Activated CD8-positive, alpha-beta memory T cell treated with anti-CD3 and anti-CD28 coated beads, Interleukin-2, amount 10 ng/mL, durations not matched to agents 7 days and 5 days (primary cell): ENCODE measurements at regions not wholly inside any gene's neighbourhood (a gene's known extent, or its start where the extent isn't known, plus 50 kb on each side); places are given as distances from the start of the nearest gene placed in this dataset.
A peak's percentile ranks its signal among the peaks of the same experiment; 100 is the strongest.
"Not testable (repeated sequence)": the region's sequence is repeated elsewhere in the genome, so short reads cannot be mapped to it uniquely, and the experiment has no call there.

Experiments used
- ATAC-seq: fragments of 150-1000 bp; cut with Tn5 transposase; one replicate; pipeline ENCODE4 v1.10.0; 2021; ENCODE audit warnings: moderate library complexity
- CTCF ChIA-PET: fragments of 350-600 bp; sonication (Branson Sonifier 250); formaldehyde crosslinking; loops from one replicate; lab custom pipeline; 2021; ENCODE audit warnings: antibody characterized with exemption; lab: Charles Lee
- DNase-seq: peaks from one replicate; pipeline ENCODE4 v3.0.0-alpha.2; 2020
- H3K27ac Mint-ChIP-seq: one replicate; pipeline ENCODE4 v1.8.0; 2021; ENCODE audit warnings: mild to moderate bottlenecking, mixed read lengths
- H3K27me3 Mint-ChIP-seq: one replicate; pipeline ENCODE4 v1.8.0; 2021; ENCODE audit warnings: mixed read lengths
- H3K36me3 Mint-ChIP-seq: one replicate; pipeline ENCODE4 v1.8.0; 2021; ENCODE audit warnings: mild to moderate bottlenecking, mixed read lengths
- H3K4me1 Mint-ChIP-seq: one replicate; pipeline ENCODE4 v1.8.0; 2021; ENCODE audit warnings: mixed read lengths
- H3K4me3 Mint-ChIP-seq: one replicate; pipeline ENCODE4 v1.8.0; 2021; ENCODE audit warnings: mild to moderate bottlenecking, moderate library complexity, mixed read lengths
- H3K9me3 Mint-ChIP-seq: one replicate; pipeline ENCODE4 v1.8.0; 2022; ENCODE audit warnings: low read depth, mixed read lengths

DNA sequence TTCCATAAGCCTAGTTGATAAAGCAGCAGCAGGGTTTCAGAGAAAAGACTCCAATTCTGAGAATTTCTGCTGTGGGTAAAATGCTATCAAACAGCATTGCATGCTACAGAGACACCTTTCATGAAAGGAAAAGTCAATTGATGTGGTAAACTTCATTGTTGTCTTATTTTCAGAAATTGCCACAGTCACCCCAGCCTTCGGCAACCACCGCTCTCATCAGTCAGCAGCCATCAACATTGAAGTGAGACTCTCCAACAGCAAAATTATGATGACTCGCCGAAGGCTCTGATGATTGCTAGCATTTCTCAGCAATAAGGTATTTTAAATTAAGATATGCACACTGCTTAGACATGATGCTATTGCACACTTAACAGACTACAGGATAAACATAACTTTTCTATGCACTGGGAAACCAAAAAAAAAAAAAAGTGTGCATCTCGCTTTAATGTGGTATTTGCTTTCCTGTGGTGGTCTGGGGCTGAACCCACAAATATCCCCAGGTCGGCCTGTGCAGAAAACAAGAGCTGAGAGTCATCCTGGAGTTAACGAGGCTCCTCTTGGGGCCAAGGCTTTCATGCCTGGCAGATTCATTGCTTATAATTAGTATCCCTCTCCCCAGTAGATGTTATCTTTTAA, 192.1 kb downstream of the CTTN start:
- Mint-ChIP-seq H3K4me3 (no peak overlapping the region), H3K27ac (no peak overlapping the region), H3K36me3 (no peaks in the 10 kb centered on the region), H3K9me3 (no peaks in the 10 kb centered on the region), H3K4me1 (peaks cover 12% of the 10 kb centered on the region), H3K27me3 (peaks cover 22% of the 10 kb centered on the region)
- CTCF ChIA-PET = no interaction called here
- DNase-seq (peak; percentile 53), ATAC-seq (peak; percentile 49)

DNA sequence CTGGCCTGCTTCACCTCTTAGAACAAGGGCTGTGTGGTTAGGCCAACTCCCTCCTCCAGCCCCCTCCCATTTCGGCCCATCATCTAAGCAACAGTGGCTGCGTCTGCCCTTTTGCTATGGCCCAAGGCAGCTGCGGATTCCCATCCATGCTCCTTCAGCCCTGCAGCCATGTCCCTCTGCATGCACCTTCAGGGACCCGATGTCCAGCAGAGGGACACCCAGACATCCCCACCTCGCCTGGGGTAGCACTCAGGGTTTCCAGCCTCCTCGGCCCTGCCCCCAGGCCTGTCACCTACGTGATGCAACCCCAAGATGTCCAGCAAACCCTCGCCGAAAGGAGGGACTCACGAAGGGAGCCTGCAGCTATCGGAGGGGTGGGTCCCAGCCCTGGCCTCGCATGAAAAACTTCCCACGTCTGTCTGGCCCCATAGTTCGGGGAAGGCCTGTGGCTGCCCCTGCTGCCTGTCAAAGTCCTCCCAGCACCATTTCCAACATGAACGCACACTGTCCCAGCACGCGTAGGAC, 194.4 kb downstream of the CTTN start:
- peaks cover 18% of the 10 kb centered on the region for H3K27me3 Mint-ChIP-seq
- DNase-seq = no peak
- no peaks in the 10 kb centered on the region for H3K36me3 Mint-ChIP-seq
- no peak overlapping the region for H3K4me3 Mint-ChIP-seq
- H3K9me3 Mint-ChIP-seq = no peaks in the 10 kb centered on the region
- no peak overlapping the region for H3K27ac Mint-ChIP-seq
- CTCF ChIA-PET = no interaction called here
- ATAC-seq = no peak
- peaks cover 12% of the 10 kb centered on the region for H3K4me1 Mint-ChIP-seq

DNA sequence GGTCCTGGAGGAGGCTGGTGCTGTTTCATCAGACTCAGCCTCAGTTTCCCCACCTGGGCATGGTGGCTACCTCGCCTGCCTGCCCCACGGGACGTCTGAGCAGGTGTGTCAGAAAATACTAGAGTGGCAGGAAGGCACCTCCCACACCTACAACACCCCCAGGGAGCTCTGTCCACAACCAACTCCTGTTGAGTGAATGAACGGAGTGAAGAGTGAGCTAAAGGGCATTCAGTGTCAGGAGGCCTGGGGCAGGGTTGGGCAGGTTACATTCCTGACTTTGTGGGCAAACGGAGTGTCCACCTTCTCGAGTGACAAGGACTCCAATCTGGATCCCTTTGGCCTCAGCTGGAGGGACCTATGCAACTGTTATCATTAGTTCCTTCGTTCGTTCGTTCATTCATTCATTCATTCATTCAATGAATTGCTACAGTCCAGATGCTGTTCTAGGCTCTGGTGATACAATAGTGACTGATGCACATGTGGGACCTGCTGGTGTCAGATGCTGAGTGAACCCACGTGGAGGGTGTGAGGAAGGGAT, 195.2 kb downstream of the CTTN start:
- H3K27me3 Mint-ChIP-seq = peaks cover 17% of the 10 kb centered on the region
- ATAC-seq (no peak), DNase-seq (no peak)
- H3K4me3 Mint-ChIP-seq = no peak overlapping the region
- no peaks in the 10 kb centered on the region for H3K9me3 Mint-ChIP-seq
- CTCF ChIA-PET = no interaction called here
- no peak overlapping the region for H3K27ac Mint-ChIP-seq
- H3K4me1 Mint-ChIP-seq = peaks cover 12% of the 10 kb centered on the region
- no peaks in the 10 kb centered on the region for H3K36me3 Mint-ChIP-seq

DNA sequence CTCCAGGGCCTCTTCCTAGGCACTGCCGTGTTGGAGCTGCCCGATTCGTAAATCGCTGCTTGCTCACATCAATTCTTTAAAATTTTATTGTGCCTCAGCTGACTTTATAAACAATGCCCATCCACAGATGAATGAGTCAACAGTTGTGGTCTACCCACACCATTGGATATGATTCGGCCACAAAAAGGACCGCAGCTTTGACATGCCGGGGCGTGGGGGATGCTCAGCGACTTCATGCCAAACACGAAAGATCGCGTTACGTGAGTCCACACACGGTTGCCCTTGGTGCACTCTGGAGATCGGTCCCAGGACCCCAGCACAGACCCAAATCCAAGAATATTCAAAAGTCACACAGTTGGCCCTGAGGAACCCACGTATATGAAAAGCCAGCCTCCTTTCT, 195.7 kb downstream of the CTTN start:
- peaks cover 12% of the 10 kb centered on the region for H3K4me1 Mint-ChIP-seq
- ATAC-seq (no peak), DNase-seq (no peak)
- no peak overlapping the region for H3K4me3 Mint-ChIP-seq
- no peak overlapping the region for H3K27ac Mint-ChIP-seq
- H3K9me3 Mint-ChIP-seq = no peaks in the 10 kb centered on the region
- peaks cover 18% of the 10 kb centered on the region for H3K27me3 Mint-ChIP-seq
- CTCF ChIA-PET = no interaction called here
- H3K36me3 Mint-ChIP-seq = no peaks in the 10 kb centered on the region

DNA sequence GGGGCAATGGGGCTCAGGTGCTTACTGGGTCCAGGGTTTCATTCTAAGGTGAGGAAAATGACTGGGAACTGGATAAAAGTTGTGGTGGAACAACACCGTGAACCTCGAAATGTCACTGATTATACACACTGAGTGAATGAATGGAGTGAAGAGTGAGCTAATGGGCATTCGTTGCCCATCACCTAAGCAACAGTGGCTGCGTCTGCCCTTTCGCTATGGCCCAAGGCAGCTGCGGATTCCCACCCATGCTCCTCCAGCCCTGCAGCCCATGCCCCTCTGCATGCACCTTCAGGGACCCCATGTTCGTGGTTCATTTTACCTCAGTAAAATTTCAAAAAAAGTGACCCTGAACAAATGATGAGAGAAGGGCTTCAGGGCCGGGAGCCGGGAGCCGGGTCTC, 196.3 kb downstream of the CTTN start:
- peaks cover 11% of the 10 kb centered on the region for H3K4me1 Mint-ChIP-seq

DNA sequence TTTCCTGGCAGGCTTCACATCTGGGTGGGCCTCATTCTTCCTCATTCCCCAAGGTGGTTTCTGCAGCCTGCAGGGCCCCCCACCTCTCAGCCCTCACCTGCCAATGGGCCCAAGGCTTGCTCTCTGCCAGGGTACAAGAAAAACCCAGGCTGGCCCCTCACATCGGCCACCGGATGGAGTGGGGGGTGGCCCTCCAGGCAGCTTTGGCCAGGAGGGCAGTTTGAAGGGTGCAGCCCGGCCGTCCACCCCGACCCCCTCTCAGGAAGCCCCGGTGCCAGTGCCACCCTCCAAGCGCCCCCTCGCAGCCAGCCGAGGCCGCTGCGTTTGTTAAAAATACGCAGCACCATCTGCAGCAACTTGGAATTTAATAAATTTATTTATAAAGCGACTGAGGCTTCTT, 196.7 kb downstream of the CTTN start:
- DNase-seq (no peak), ATAC-seq (no peak)
- Mint-ChIP-seq H3K4me3 (no peak overlapping the region), H3K27me3 (peaks cover 13% of the 10 kb centered on the region), H3K9me3 (no peaks in the 10 kb centered on the region), H3K4me1 (peaks cover 8% of the 10 kb centered on the region), H3K27ac (no peak overlapping the region), H3K36me3 (no peaks in the 10 kb centered on the region)
- CTCF ChIA-PET = no interaction called here

More for the DNA sequence above, 196.3 kb downstream of the CTTN start:
- Mint-ChIP-seq H3K36me3 (no peaks in the 10 kb centered on the region), H3K27me3 (peaks cover 13% of the 10 kb centered on the region), H3K27ac (no peak overlapping the region), H3K4me3 (no peak overlapping the region), H3K9me3 (no peaks in the 10 kb centered on the region)
- CTCF ChIA-PET = no interaction called here
- DNase-seq (no peak), ATAC-seq (no peak)

DNA sequence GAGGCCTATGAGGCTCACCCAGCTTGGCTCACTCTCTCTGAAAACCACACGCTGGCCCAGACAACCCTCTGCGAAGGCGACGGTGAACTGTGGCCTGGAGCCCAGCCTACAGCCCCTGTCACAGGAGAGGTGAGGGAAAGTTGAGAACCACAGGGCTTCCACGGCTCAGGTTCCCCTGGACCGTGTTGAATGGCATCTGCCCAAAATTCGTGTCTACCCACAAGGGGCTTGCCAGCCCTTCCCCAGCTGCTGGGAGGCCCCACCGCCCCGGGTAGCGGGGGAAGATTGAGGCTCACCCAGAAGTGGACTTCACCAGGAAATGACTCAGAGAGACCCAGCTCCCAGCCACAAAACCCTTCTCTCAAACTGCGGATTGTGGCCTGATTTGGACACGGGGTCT, 197.1 kb downstream of the CTTN start:
- Mint-ChIP-seq H3K4me1 (peaks cover 4% of the 10 kb centered on the region), H3K9me3 (no peaks in the 10 kb centered on the region), H3K27me3 (peaks cover 13% of the 10 kb centered on the region), H3K4me3 (no peak overlapping the region), H3K36me3 (no peaks in the 10 kb centered on the region), H3K27ac (no peak overlapping the region)
- DNase-seq (no peak), ATAC-seq (no peak)
- CTCF ChIA-PET = no interaction called here

DNA sequence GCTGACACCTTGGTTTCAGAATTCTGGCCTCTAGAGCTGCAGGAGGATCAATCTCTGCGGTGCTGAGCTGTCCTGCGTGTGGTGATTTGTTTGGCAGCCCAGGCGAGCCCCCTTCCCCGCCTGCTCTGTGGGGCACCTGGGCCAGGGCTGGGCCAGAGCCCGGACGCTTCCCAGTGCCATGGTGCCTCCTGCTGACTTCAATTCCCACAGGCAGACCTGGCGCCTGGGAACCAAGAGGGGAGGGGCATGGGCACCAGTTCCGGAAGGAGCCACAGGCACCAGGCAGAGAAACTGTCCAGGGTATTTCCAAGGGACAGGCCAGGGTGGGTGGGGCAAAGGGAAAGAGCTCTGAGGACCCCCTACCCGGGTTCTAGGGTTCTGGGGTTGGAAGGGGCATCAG, 197.8 kb downstream of the CTTN start:
- no peak for DNase-seq
- CTCF ChIA-PET = no interaction called here
- H3K9me3 Mint-ChIP-seq = no peaks in the 10 kb centered on the region
- no peak overlapping the region for H3K4me3 Mint-ChIP-seq
- no peak overlapping the region for H3K27ac Mint-ChIP-seq
- peaks cover 8% of the 10 kb centered on the region for H3K27me3 Mint-ChIP-seq
- H3K36me3 Mint-ChIP-seq = no peaks in the 10 kb centered on the region
- no peaks in the 10 kb centered on the region for H3K4me1 Mint-ChIP-seq
- no peak for ATAC-seq

DNA sequence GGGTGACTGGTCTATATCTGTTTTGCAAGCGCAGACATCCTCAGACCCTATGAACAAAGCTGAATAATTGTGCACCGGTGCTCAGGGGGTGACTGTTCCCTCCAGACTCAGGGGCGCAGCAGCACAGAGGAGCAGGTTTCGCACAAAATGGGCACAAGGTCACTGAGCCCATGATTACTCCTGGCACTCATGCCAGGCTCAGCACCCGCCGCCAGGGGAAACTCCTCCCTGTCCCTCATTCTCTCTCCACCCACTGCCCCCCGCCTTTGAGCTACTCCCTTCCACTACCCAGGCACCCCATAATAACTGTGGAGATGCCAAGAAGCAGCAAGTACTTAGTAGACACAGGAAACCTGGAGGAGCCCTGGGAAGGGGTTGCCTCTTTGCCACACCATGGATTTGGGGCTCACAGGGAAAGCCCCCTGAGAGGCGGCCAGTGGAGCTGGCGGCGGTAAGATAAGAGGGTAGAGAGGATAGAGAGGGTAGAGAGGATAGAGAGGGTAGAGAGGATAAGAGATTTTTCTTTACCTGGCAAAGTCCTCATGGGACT, 198.8 kb downstream of the CTTN start:
- no peaks in the 10 kb centered on the region for H3K36me3 Mint-ChIP-seq
- no peak for ATAC-seq
- DNase-seq = no peak
- H3K4me1 Mint-ChIP-seq = no peaks in the 10 kb centered on the region
- no peak overlapping the region for H3K4me3 Mint-ChIP-seq
- H3K27ac Mint-ChIP-seq = no peak overlapping the region
- CTCF ChIA-PET = no interaction called here
- no peaks in the 10 kb centered on the region for H3K9me3 Mint-ChIP-seq
- H3K27me3 Mint-ChIP-seq = peaks cover 9% of the 10 kb centered on the region

DNA sequence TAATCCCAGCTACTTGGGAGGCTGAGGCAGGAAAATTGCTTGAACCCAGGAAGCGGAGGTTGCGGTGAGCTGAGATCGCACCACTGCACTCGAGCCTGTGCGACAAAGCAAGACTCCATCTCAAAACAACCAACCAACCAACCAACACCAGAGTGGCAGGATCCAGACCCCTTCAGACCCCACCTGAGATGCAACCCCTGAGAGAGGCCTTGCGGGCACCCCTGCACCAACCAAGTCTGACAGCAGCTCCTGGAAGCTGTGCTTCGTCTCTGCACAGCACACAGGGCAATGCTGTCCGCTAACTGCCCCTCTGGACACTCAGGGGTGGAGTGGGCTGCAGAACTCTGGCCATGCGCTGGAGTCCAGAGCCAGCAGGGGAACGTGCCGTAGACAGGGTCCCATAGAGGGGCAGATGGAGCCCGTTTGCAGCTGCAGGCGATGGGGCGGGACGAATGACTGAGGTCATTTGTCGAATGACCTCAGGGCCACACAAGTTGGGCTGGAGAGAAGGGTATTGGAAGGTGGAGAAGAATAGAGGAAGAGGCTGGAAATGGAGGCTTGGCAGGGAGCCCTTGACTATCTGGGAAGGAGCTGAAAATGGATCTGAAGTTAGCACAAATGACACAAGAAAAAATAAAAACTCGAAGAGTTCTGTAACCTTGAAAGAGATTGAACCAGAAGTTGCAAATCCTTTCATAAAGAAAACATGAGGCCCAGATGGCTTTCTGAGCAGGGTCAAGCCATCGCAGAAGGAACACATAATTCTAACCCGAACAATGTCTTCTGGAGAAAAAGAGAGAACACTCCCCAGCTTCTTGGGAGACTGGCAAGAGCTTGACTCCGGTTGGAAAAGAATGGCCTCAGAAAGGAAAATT, 199.7 kb downstream of the CTTN start:
- peaks cover 9% of the 10 kb centered on the region for H3K27me3 Mint-ChIP-seq
- CTCF ChIA-PET = no interaction called here

DNA sequence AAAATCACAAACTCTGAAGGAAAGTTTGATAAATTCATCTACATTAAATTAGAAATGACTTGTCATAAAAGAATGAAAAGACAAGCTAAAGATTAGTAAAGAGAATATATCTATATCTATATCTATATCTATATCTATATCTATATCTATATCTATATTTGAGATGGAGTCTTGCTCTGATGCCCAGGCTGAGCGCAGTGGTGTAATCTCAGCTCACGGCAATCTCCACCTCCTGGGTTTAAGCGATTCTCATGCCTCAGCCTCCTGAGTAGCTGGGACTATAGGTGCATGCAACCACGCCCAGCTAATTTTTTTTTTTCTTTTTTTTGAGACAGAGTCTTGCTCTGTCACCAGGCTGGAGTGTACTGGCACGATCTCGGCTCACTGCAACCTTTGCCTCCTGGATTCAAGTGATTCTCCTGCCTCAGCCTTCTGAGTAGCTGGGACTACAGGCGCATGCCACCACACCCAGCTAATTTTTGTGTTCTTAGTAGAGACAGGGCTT, 202.6 kb downstream of the CTTN start:
- H3K27ac Mint-ChIP-seq, DNase-seq, H3K36me3 Mint-ChIP-seq, CTCF ChIA-PET, H3K9me3 Mint-ChIP-seq, ATAC-seq, H3K4me3 Mint-ChIP-seq, H3K4me1 Mint-ChIP-seq, H3K27me3 Mint-ChIP-seq: not testable (repeated sequence)

More for the DNA sequence above, 199.7 kb downstream of the CTTN start:
- ATAC-seq (no peak), DNase-seq (no peak)
- Mint-ChIP-seq H3K9me3 (no peaks in the 10 kb centered on the region), H3K27ac (no peak overlapping the region), H3K4me3 (no peak overlapping the region), H3K4me1 (no peaks in the 10 kb centered on the region), H3K36me3 (no peaks in the 10 kb centered on the region)

DNA sequence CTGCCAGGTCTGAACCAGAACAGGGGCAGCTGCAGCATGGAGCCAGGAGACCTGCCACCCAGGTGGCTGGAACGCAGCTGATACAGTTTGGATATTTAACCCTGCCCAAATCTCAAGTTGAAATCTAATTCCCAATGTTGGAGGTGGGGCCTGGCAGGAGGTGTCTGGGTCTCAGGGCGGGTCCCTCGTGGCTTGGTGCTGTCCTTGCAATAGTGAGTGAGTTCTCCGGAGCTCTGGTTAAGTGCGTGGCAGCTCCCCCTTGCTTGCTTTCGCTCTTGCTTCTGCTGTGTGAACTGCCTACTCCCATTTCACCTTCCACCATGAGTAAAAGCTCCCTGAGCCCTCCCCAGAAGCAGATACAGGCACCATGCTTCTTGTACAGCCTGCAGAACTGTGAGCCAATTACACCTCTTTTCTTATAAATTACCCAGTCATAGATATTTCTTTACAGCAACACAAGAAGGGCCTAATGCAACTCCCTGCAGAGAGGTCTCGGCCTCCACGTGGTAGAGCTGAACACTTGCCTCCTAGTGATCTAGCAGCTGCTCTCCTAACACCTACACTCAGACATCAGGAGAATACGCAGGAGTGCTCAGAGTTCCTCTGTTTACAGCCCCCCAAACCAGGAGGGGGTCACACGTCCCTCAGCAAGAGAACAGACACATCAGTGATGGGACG, 203.7 kb downstream of the CTTN start:
- H3K27me3 Mint-ChIP-seq = peaks cover 9% of the 10 kb centered on the region
- CTCF ChIA-PET = no interaction called here

DNA sequence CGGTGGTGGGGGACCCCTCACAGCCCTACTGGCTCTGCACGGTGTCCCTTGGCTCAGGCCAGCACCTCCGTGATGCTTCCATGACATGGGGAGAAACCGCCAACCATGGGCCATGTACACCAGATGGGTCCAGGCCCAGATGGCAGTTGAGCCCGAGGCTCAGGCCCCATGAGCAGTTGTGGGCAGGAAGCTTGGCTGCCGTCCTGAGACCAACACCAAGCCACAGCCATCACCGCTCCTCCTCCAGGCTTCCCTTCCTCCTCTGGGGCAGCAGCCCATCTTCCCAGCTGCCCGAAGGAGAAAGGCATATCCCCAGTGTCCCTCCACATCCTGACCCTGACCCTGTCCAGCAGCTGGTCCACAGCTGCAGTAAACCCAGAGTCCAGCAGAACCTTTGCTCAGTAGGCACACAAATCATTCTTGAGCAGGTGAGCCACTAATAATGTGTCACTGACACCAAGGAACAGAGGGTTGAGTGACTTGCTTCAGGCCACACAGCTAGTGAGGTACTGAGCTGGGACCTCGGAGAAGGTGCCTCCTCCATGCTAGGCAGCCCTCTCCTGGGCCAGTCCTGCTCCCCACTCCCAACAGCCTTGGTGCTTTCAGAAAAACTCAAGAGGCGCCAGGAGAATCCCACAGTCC, 204.9 kb downstream of the CTTN start:
- Mint-ChIP-seq H3K27ac (no peak overlapping the region), H3K27me3 (peaks cover 6% of the 10 kb centered on the region), H3K4me3 (no peak overlapping the region), H3K4me1 (no peaks in the 10 kb centered on the region), H3K9me3 (no peaks in the 10 kb centered on the region), H3K36me3 (no peaks in the 10 kb centered on the region)
- ATAC-seq (no peak), DNase-seq (no peak)
- CTCF ChIA-PET = no interaction called here

More for the DNA sequence above, 203.7 kb downstream of the CTTN start:
- Mint-ChIP-seq H3K4me3 (no peak overlapping the region), H3K36me3 (no peaks in the 10 kb centered on the region), H3K4me1 (no peaks in the 10 kb centered on the region), H3K9me3 (no peaks in the 10 kb centered on the region), H3K27ac (no peak overlapping the region)
- DNase-seq = no peak
- no peak for ATAC-seq
